K562 (cell line): ENCODE measurements at regions not wholly inside any gene's neighbourhood (a gene's known extent, or its start where the extent isn't known, plus 50 kb on each side); places are given as distances from the start of the nearest gene placed in this dataset.

ENCODE experiments used
- GATA2 ChIP-seq: sonication (generic); formaldehyde crosslinking; IDR thresholded peaks from 2 replicates; pipeline ENCODE4 v1.4.0; 2020; ENCODE audit warnings: mild to moderate bottlenecking, missing genetic modification reagents
- GTF2F1 ChIP-seq: IDR thresholded peaks from 2 replicates; pipeline ENCODE4 v1.6.1; 2011; ENCODE audit warnings: low read depth, low read length, improper control_type of control experiment
- MYNN ChIP-seq, 2 experiments: sonication (generic); formaldehyde crosslinking in 1 of 2; IDR thresholded peaks; 2 replicates each; pipeline versions ENCODE4 v1.5.0 to v1.6.1; 2016 to 2020; ENCODE audit warnings: antibody characterized with exemption in 1 of 2, missing genetic modification reagents in 1 of 2
- ZBED1 ChIP-seq: IDR thresholded peaks from 2 replicates; pipeline ENCODE4 v1.6.1; 2014
- TF ChIP-seq, protein P1 (sequence below): sonication (generic); formaldehyde crosslinking; IDR thresholded peaks from 2 replicates; pipeline ENCODE4 v1.4.0; 2020; ENCODE audit warnings: mild to moderate bottlenecking, missing genetic modification reagents
- TF ChIP-seq, protein P2 (sequence below), 3 experiments: IDR thresholded peaks in 2 of 3; conservative IDR thresholded peaks in 1 of 3; 2 replicates each; pipeline ENCODE4 v1.5.1; 2011 to 2012; ENCODE audit warnings: low read length in 3 of 3, mild to moderate bottlenecking in 3 of 3, control low read depth in 2 of 3, improper control_type of control experiment in 1 of 3, inconsistent platforms in 1 of 3, low read depth in 1 of 3, mixed read lengths in 1 of 3, moderate library complexity in 1 of 3; ENCODE audit not compliant: insufficient read depth in 2 of 3
- TF ChIP-seq, protein P3 (sequence below): IDR thresholded peaks from 3 replicates; pipeline ENCODE4 v1.6.1; 2011; ENCODE audit warnings: borderline replicate concordance, mild to moderate bottlenecking; ENCODE audit not compliant: insufficient read length, insufficient read depth

DNA sequence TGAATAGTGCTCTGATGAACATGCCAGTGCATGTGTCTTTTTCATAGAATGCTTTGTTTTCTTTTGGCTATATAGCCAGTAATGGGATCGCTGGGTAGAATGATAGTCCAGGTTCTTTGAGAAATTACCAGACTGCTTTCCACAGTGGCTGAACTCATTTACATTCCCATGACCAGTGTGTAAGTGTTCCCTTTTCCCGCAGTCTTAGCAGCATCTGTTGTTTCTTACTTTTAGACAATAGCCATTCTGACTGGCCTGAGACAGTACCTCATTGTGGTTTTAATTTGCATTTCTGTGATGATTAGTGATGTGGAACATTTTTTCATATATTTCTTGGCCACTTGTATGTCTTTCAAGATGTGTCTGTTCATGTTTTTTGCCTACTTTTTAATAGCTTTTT, 784.5 kb downstream of the USP25 start:
- TF ChIP-seq MYNN (IDR thresholded peaks at IDR 0.05) (no peak), MYNN (CRISPR knock-in tag; IDR thresholded peaks at IDR 0.05) (no peak), GTF2F1 (no peak), GATA2 (CRISPR knock-in tag) (no peak), ZBED1 (no peak)
- TF ChIP-seq, protein P1, sequence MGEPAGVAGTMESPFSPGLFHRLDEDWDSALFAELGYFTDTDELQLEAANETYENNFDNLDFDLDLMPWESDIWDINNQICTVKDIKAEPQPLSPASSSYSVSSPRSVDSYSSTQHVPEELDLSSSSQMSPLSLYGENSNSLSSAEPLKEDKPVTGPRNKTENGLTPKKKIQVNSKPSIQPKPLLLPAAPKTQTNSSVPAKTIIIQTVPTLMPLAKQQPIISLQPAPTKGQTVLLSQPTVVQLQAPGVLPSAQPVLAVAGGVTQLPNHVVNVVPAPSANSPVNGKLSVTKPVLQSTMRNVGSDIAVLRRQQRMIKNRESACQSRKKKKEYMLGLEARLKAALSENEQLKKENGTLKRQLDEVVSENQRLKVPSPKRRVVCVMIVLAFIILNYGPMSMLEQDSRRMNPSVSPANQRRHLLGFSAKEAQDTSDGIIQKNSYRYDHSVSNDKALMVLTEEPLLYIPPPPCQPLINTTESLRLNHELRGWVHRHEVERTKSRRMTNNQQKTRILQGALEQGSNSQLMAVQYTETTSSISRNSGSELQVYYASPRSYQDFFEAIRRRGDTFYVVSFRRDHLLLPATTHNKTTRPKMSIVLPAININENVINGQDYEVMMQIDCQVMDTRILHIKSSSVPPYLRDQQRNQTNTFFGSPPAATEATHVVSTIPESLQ (CRISPR knock-in tag), result no peak
- TF ChIP-seq, protein P2, sequence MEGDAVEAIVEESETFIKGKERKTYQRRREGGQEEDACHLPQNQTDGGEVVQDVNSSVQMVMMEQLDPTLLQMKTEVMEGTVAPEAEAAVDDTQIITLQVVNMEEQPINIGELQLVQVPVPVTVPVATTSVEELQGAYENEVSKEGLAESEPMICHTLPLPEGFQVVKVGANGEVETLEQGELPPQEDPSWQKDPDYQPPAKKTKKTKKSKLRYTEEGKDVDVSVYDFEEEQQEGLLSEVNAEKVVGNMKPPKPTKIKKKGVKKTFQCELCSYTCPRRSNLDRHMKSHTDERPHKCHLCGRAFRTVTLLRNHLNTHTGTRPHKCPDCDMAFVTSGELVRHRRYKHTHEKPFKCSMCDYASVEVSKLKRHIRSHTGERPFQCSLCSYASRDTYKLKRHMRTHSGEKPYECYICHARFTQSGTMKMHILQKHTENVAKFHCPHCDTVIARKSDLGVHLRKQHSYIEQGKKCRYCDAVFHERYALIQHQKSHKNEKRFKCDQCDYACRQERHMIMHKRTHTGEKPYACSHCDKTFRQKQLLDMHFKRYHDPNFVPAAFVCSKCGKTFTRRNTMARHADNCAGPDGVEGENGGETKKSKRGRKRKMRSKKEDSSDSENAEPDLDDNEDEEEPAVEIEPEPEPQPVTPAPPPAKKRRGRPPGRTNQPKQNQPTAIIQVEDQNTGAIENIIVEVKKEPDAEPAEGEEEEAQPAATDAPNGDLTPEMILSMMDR (IDR thresholded peaks at IDR 0.05 in 2 of 3, conservative IDR thresholded peaks at IDR 0.05 in 1 of 3; ENCODE audit: insufficient read depth in 2 of 3, low read depth in 1 of 3, low read length in 3 of 3), result no peak
- TF ChIP-seq, protein P3, sequence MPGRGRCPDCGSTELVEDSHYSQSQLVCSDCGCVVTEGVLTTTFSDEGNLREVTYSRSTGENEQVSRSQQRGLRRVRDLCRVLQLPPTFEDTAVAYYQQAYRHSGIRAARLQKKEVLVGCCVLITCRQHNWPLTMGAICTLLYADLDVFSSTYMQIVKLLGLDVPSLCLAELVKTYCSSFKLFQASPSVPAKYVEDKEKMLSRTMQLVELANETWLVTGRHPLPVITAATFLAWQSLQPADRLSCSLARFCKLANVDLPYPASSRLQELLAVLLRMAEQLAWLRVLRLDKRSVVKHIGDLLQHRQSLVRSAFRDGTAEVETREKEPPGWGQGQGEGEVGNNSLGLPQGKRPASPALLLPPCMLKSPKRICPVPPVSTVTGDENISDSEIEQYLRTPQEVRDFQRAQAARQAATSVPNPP, result no peak
